B cell (primary cell): ENCODE measurements at regions not wholly inside any gene's neighbourhood (a gene's known extent, or its start where the extent isn't known, plus 50 kb on each side); places are given as distances from the start of the nearest gene placed in this dataset.
A peak's percentile ranks its signal among the peaks of the same experiment; 100 is the strongest.
"Not testable (repeated sequence)": the region's sequence is repeated elsewhere in the genome, so short reads cannot be mapped to it uniquely, and the experiment has no call there.

Experiments
- ATAC-seq: fragments of 200-7000 bp; cut with Tn5 transposase; one replicate; pipeline ENCODE4 v1.10.0; 2021; ENCODE audit warnings: low read depth, mild to moderate bottlenecking, moderate number of reproducible peaks, moderate library complexity
- CTCF ChIA-PET: fragments of 350-600 bp; sonication (Branson Sonifier 250); formaldehyde crosslinking; loops from one replicate; lab custom pipeline; 2021; ENCODE audit warnings: antibody characterized with exemption, inconsistent platforms; lab: Charles Lee
- POLR2A ChIA-PET: fragments of 350-600 bp; sonication (Branson Sonifier 250); formaldehyde crosslinking; loops from one replicate; lab custom pipeline; 2021; ENCODE audit warnings: antibody characterized with exemption; lab: Charles Lee
- DNase-seq: peaks from one replicate; pipeline ENCODE4 v3.0.0; 2013
- H2AFZ ChIP-seq: 2 replicates; pipeline ENCODE4 v1.6.1; 2012; ENCODE audit warnings: mild to moderate bottlenecking, low read depth, low read length; ENCODE audit not compliant: insufficient read depth, poor library complexity, severe bottlenecking
- H3K27ac ChIP-seq, 2 donors: 1 replicate in 1 of 2; 2 replicates in 1 of 2; pipeline ENCODE4 v1.5.1; 2012 to 2013; ENCODE audit warnings: low read length in 2 of 2, mild to moderate bottlenecking in 2 of 2, moderate library complexity in 1 of 2
- H3K27me3 ChIP-seq, 4 experiments: fragments of 200-600 bp in 1 of 4; sonication (generic) in 1 of 4; replicated peaks in 1 of 4; 1 replicate in 2 of 4; 2 replicates in 2 of 4; pipeline versions ENCODE4 v1.6.1 to v1.7.0; 2013 to 2016; ENCODE audit warnings: low read length in 3 of 4, mild to moderate bottlenecking in 2 of 4, mixed read lengths in 1 of 4, moderate library complexity in 1 of 4; ENCODE audit not compliant: insufficient read depth in 4 of 4, control insufficient read depth in 3 of 4; ENCODE audit errors: control extremely low read depth in 1 of 4
- H3K36me3 ChIP-seq, 2 experiments: replicated peaks in 1 of 2; 1 replicate in 1 of 2; 2 replicates in 1 of 2; pipeline versions ENCODE4 v1.6.1 to v1.7.1; 2013; ENCODE audit warnings: low read length in 1 of 2; ENCODE audit not compliant: insufficient read depth in 2 of 2, control insufficient read depth in 1 of 2; ENCODE audit errors: control extremely low read depth in 1 of 2, extremely low read depth in 1 of 2
- H3K4me1 ChIP-seq, 2 donors: fragments of 200-600 bp in 1 of 2; sonication (generic) in 1 of 2; 1 replicate in 1 of 2; 2 replicates in 1 of 2; pipeline versions ENCODE4 v1.5.1 to v1.6.1; 2013 to 2017; ENCODE audit warnings: low read length in 2 of 2; ENCODE audit not compliant: control insufficient read depth in 2 of 2, insufficient read depth in 2 of 2
- H3K4me2 ChIP-seq: replicated peaks from 2 replicates; pipeline ENCODE3; 2012; ENCODE audit warnings: mild to moderate bottlenecking, low read depth, low read length; ENCODE audit not compliant: poor library complexity, severe bottlenecking
- H3K4me3 ChIP-seq, 5 experiments: fragments of 200-600 bp in 1 of 5; sonication (generic) in 1 of 5; 1 replicate in 3 of 5; 2 replicates in 2 of 5; pipeline versions ENCODE4 v1.5.1 to v1.7.0; 2011 to 2016; ENCODE audit warnings: low read length in 4 of 5, mild to moderate bottlenecking in 4 of 5, low read depth in 2 of 5, control low read depth in 1 of 5, moderate library complexity in 1 of 5; ENCODE audit not compliant: insufficient read depth in 1 of 5; ENCODE audit errors: control extremely low read depth in 1 of 5, extremely low read depth in 1 of 5
- H3K79me2 ChIP-seq: fragments of 200-600 bp; sonication (generic); one replicate; pipeline ENCODE4 v1.6.0; 2016; ENCODE audit warnings: low read length; ENCODE audit not compliant: control insufficient read depth, insufficient read depth
- H3K9ac ChIP-seq: fragments of 200-600 bp; sonication (generic); 2 replicates; pipeline ENCODE4 v1.6.1; 2017; ENCODE audit warnings: mild to moderate bottlenecking, low read length, moderate library complexity
- H3K9me3 ChIP-seq, 3 donors: one replicate each; pipeline versions ENCODE4 v1.6.1 to v1.7.1; 2013; ENCODE audit warnings: low read length in 2 of 3; ENCODE audit not compliant: control insufficient read depth in 2 of 3, insufficient read depth in 1 of 3; ENCODE audit errors: control extremely low read depth in 1 of 3
- H4K20me1 ChIP-seq: 2 replicates; pipeline ENCODE4 v1.6.0; 2012; ENCODE audit warnings: mild to moderate bottlenecking, low read length; ENCODE audit not compliant: insufficient read depth, control insufficient read depth, poor library complexity, severe bottlenecking
- H3K27ac Mint-ChIP-seq: one replicate; pipeline ENCODE4 v1.8.0; 2021; ENCODE audit warnings: mixed read lengths
- H3K27me3 Mint-ChIP-seq: one replicate; pipeline ENCODE4 v1.8.0; 2021; ENCODE audit warnings: mixed read lengths
- H3K4me1 Mint-ChIP-seq: one replicate; pipeline ENCODE4 v1.8.0; 2021; ENCODE audit warnings: mixed read lengths
- H3K4me3 Mint-ChIP-seq: one replicate; pipeline ENCODE4 v1.8.0; 2021; ENCODE audit warnings: mixed read lengths
- H3K9me3 Mint-ChIP-seq: one replicate; pipeline ENCODE4 v1.8.0; 2022; ENCODE audit warnings: mixed read lengths; ENCODE audit not compliant: insufficient read depth
- EZH2 ChIP-seq: IDR thresholded peaks from 2 replicates; pipeline ENCODE4 v1.6.1; 2012; ENCODE audit warnings: borderline replicate concordance, low read depth, mild to moderate bottlenecking, moderate library complexity, low read length; ENCODE audit not compliant: insufficient read depth, poor library complexity, severe bottlenecking
- WGBS: methylation state at CpG from one replicate; pipeline ENCODE4 v1.1.5; 2013; ENCODE audit warnings: missing lambda C conversion rate; ENCODE audit not compliant: insufficient coverage; 5-methylcytosine and 5-hydroxymethylcytosine counted together
- intact Hi-C: fragments of 100-400 bp; cut with micrococcal nuclease; formaldehyde crosslinking; loops from one replicate; pipeline ENCODE4 v1.10.0; 2022
- TF ChIP-seq, protein P1 (sequence below): fragments of 200-600 bp; IDR thresholded peaks from one replicate; pipeline ENCODE4 v1.8.0; 2022; ENCODE audit warnings: antibody characterized with exemption, mild to moderate bottlenecking

DNA sequence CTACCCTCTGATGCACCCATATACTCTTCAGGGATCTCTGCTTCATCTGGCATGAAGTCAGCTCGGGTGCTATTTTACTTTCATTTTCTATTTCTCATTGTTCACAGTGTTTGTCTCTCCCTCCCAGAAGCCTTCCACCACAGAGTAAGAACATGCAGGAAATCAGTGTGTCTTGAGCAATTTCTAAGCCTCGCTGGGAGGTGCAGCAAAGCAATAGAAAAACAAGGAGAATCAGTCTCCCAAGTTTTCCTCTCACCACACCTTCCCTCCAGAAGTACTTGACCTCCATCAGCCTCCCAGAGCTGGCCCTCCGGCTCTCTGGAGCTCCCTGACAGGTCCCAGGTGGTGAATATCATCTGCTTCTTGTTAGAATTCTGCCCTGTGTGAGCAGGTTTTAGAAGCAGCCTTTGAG, 594.7 kb upstream of the CAMK1G start:
- peak overlapping the region; percentile 47 for H3K4me2 ChIP-seq
- no peaks in the 10 kb centered on the region for H3K79me2 ChIP-seq
- WGBS, result 0% methylated on average over 2 of the region's 3 CpGs
- H3K36me3 ChIP-seq, result no peaks in the 10 kb centered on the region
- H3K4me1 ChIP-seq, result peaks cover 0 to 5% of the 10 kb centered on the region in 2 donors
- POLR2A ChIA-PET, result no interaction called here
- H3K9me3 ChIP-seq, result peaks cover 0 to 7% (median 0%) of the 10 kb centered on the region in 3 donors
- peak overlapping the region; percentile 48 for H2AFZ ChIP-seq
- Mint-ChIP-seq H3K4me3 (peak overlapping the region; percentile 64), H3K27me3 (peaks cover 11% of the 10 kb centered on the region), H3K9me3 (no peaks in the 10 kb centered on the region), H3K4me1 (peaks cover 9% of the 10 kb centered on the region), H3K27ac (no peak overlapping the region)
- CTCF ChIA-PET, result no interaction called here
- H3K9ac ChIP-seq, result peak overlapping the region; percentile 47
- peak; percentile 4 for DNase-seq
- TF ChIP-seq, protein P1, sequence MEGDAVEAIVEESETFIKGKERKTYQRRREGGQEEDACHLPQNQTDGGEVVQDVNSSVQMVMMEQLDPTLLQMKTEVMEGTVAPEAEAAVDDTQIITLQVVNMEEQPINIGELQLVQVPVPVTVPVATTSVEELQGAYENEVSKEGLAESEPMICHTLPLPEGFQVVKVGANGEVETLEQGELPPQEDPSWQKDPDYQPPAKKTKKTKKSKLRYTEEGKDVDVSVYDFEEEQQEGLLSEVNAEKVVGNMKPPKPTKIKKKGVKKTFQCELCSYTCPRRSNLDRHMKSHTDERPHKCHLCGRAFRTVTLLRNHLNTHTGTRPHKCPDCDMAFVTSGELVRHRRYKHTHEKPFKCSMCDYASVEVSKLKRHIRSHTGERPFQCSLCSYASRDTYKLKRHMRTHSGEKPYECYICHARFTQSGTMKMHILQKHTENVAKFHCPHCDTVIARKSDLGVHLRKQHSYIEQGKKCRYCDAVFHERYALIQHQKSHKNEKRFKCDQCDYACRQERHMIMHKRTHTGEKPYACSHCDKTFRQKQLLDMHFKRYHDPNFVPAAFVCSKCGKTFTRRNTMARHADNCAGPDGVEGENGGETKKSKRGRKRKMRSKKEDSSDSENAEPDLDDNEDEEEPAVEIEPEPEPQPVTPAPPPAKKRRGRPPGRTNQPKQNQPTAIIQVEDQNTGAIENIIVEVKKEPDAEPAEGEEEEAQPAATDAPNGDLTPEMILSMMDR, result no peak
- TF ChIP-seq EZH2, result no peak
- no peak for ATAC-seq
- H3K4me3 ChIP-seq, result peak overlapping the region in 3 of 5 experiments; percentile 1 to 31 (median 15)
- H3K27me3 ChIP-seq, result no peaks in the 10 kb centered on the region
- intact Hi-C loops, result no loop called here
- peak overlapping the region in 1 of 2 donors; percentile 4 for H3K27ac ChIP-seq
- H4K20me1 ChIP-seq, result no peaks in the 10 kb centered on the region

DNA sequence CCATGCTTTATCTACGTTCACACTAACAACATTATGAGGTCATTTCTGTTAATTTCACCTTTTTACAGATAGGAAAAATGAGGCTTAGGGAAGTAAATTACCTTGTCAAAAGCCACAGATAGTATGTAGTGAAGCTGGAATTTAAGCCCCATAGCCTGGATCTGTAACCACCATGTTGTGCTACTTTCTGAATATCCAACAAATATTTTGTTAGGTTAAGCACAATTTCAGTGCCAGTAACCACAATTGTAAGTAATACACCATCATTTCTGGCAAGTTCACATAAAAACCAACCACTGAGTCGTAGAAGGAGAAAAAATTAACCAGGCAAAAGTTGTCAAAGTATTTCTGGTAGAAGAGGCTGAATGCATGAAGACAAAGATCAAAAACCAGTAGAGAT, 593.1 kb upstream of the CAMK1G start:
- Histone ChIP-seq H2AFZ (no peak overlapping the region), H3K36me3 (no peaks in the 10 kb centered on the region), H3K4me2 (no peak overlapping the region), H3K27me3 (no peaks in the 10 kb centered on the region), H3K27ac (no peak overlapping the region), H3K9me3 (peaks cover 0 to 7% (median 0%) of the 10 kb centered on the region in 3 donors), H3K4me1 (peaks cover 0 to 5% of the 10 kb centered on the region in 2 donors), H3K79me2 (no peaks in the 10 kb centered on the region), H3K4me3 (no peak overlapping the region), H3K9ac (no peak overlapping the region), H4K20me1 (no peaks in the 10 kb centered on the region)
- no peak for TF ChIP-seq EZH2
- TF ChIP-seq, protein P1, result no peak
- no CpG with 5 or more reads among the region's 2 CpGs for WGBS
- peaks cover 9% of the 10 kb centered on the region for H3K4me1 Mint-ChIP-seq
- peaks cover 11% of the 10 kb centered on the region for H3K27me3 Mint-ChIP-seq
- no peak for ATAC-seq
- intact Hi-C loops, result no loop called here
- H3K27ac Mint-ChIP-seq, result no peak overlapping the region
- H3K9me3 Mint-ChIP-seq, result peaks cover under 1% of the 10 kb centered on the region
- CTCF ChIA-PET, result no interaction called here
- POLR2A ChIA-PET, result no interaction called here
- DNase-seq, result no peak
- H3K4me3 Mint-ChIP-seq, result no peak overlapping the region

DNA sequence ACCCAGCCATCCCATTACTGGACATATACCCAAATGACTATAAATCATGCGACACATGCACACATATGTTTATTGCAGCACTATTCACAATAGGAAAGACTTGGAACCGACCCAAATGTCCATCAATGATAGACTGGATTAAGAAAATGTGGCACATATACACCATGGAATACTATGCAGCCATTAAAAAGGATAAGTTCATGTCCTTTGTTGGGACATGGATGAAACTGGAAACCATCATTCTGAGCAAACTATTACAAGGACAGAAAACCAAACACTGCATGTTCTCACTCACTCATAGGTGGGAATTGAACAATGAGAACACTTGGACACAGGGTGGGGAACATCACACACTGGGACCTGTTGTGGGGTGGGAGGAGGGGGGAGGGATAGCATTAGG, 586.5 kb upstream of the CAMK1G start:
- H3K27ac ChIP-seq, H3K4me3 Mint-ChIP-seq, H4K20me1 ChIP-seq, H3K79me2 ChIP-seq, H3K9me3 Mint-ChIP-seq, H3K9me3 ChIP-seq, H3K4me3 ChIP-seq, H3K27me3 Mint-ChIP-seq, H2AFZ ChIP-seq, H3K27ac Mint-ChIP-seq, ATAC-seq, DNase-seq, H3K4me1 Mint-ChIP-seq, POLR2A ChIA-PET, H3K4me2 ChIP-seq, H3K9ac ChIP-seq, H3K36me3 ChIP-seq, intact Hi-C loops, H3K27me3 ChIP-seq, H3K4me1 ChIP-seq, CTCF ChIA-PET: not testable (repeated sequence)
- no CpG with 5 or more reads among the region's 2 CpGs for WGBS
